Gastroesophageal sphincter (tissue), 4 donors: ENCODE measurements at regions not wholly inside any gene's neighbourhood (a gene's known extent, or its start where the extent isn't known, plus 50 kb on each side); places are given as distances from the start of the nearest gene placed in this dataset.

ENCODE experiments used
- ATAC-seq: fragments of 150-250 bp; one replicate; pipeline ENCODE4 v1.9.1; 2016; ENCODE audit warnings: mild to moderate bottlenecking, moderate library complexity
- H3K27ac ChIP-seq, 4 donors: fragments of 200-600 bp; sonication (generic) in 3 of 4; 1 replicate in 3 of 4; 2 replicates in 1 of 4; pipeline ENCODE4 v1.5.1; 2016 to 2019
- H3K27me3 ChIP-seq: fragments of 200-600 bp; sonication (generic); one replicate; pipeline ENCODE4 v1.5.1; 2019
- H3K36me3 ChIP-seq, 2 donors: fragments of 200-600 bp; sonication (generic); one replicate each; pipeline ENCODE4 v1.5.1; 2019; ENCODE audit warnings: control low read depth in 1 of 2
- H3K4me1 ChIP-seq, 3 donors: fragments of 200-600 bp; sonication (generic); 1 replicate in 2 of 3; 2 replicates in 1 of 3; pipeline ENCODE4 v1.5.1; 2016 to 2019; ENCODE audit warnings: control low read depth in 2 of 3
- H3K4me3 ChIP-seq, 2 donors: fragments of 200-600 bp; sonication (generic); one replicate each; pipeline ENCODE4 v1.5.1; 2019; ENCODE audit warnings: mild to moderate bottlenecking in 1 of 2, moderate library complexity in 1 of 2
- H3K9me3 ChIP-seq, 3 donors: fragments of 200-600 bp; sonication (generic); one replicate each; pipeline ENCODE4 v1.5.1; 2017 to 2019; ENCODE audit warnings: control low read depth in 2 of 3
- CTCF ChIP-seq, 4 experiments: fragments of 200-600 bp in 2 of 4; fragments of 450-650 bp in 2 of 4; sonication (generic) in 1 of 4; IDR thresholded peaks; one replicate each; pipeline ENCODE4 v1.5.1; 2017 to 2019; ENCODE audit warnings: antibody characterized with exemption in 4 of 4, mild to moderate bottlenecking in 2 of 4, moderate library complexity in 2 of 4
- EP300 ChIP-seq: sonication (generic); formaldehyde crosslinking; IDR thresholded peaks from one replicate; pipeline ENCODE4 v1.6.1; 2017; ENCODE audit warnings: antibody characterized with exemption, mild to moderate bottlenecking
- POLR2A ChIP-seq, 2 donors: fragments of 450-650 bp; IDR thresholded peaks; one replicate each; pipeline ENCODE4 v1.6.1; 2017; ENCODE audit warnings: antibody characterized with exemption in 2 of 2, mild to moderate bottlenecking in 2 of 2, moderate library complexity in 1 of 2
- POLR2AphosphoS5 ChIP-seq: sonication (generic); formaldehyde crosslinking; IDR thresholded peaks from one replicate; pipeline ENCODE4 v1.6.1; 2017; ENCODE audit warnings: antibody characterized with exemption
- WGBS, 2 donors: methylation state at CpG; one replicate each; pipeline ENCODE4 v1.1.5; 2018; ENCODE audit warnings: low coverage in 1 of 2; 5-methylcytosine and 5-hydroxymethylcytosine counted together

- no peaks in the 10 kb centered on the region for H3K9me3 ChIP-seq
- H3K4me3 ChIP-seq: no peak overlapping the region
- H3K4me1 ChIP-seq: no peaks in the 10 kb centered on the region
- WGBS, 2 donors: 57 to 58% methylated on average over 5 of the region's 5 CpGs
- TF ChIP-seq POLR2A (IDR thresholded peaks at IDR 0.05) (no peak), CTCF (IDR thresholded peaks at IDR 0.05) (no peak), POLR2AphosphoS5 (no peak), EP300 (no peak)
- H3K27me3 ChIP-seq: no peaks in the 10 kb centered on the region
- no peak for ATAC-seq
- no peak overlapping the region for H3K27ac ChIP-seq
- no peaks in the 10 kb centered on the region for H3K36me3 ChIP-seq
Measured at GRCh38 chr2:234577191-234577590, 80.3 kb upstream of the ARL4C start.

- 73 to 86% methylated on average over 7 to 8 of the region's 9 CpGs for WGBS, 2 donors
- Histone ChIP-seq H3K27me3 (peaks cover 11% of the 10 kb centered on the region), H3K4me3 (no peak overlapping the region), H3K36me3 (no peaks in the 10 kb centered on the region), H3K9me3 (no peaks in the 10 kb centered on the region), H3K27ac (no peak overlapping the region), H3K4me1 (no peaks in the 10 kb centered on the region)
- no peak for ATAC-seq
- TF ChIP-seq POLR2A (IDR thresholded peaks at IDR 0.05): no peak
- no peak for TF ChIP-seq EP300
- no peak for TF ChIP-seq POLR2AphosphoS5
- no peak for TF ChIP-seq CTCF (IDR thresholded peaks at IDR 0.05)
Measured at GRCh38 chr2:234571620-234572407, 74.9 kb upstream of the ARL4C start.

GRCh38 chr2:234570476-234570875 lies 73.6 kb upstream of the ARL4C start:
- no peak overlapping the region for H3K4me3 ChIP-seq
- 66 to 88% methylated on average over 4 to 6 of the region's 7 CpGs for WGBS, 2 donors
- H3K27ac ChIP-seq: no peak overlapping the region
- H3K36me3 ChIP-seq: no peaks in the 10 kb centered on the region
- peaks cover 11% of the 10 kb centered on the region for H3K27me3 ChIP-seq
- H3K9me3 ChIP-seq: no peaks in the 10 kb centered on the region
- ATAC-seq: no peak
- no peaks in the 10 kb centered on the region for H3K4me1 ChIP-seq
- TF ChIP-seq CTCF (IDR thresholded peaks at IDR 0.05) (no peak), POLR2AphosphoS5 (no peak), POLR2A (IDR thresholded peaks at IDR 0.05) (no peak), EP300 (no peak)

- WGBS, 2 donors: 49 to 80% methylated on average over 1 to 2 of the region's 3 CpGs
- no peaks in the 10 kb centered on the region for H3K36me3 ChIP-seq
- ATAC-seq: no peak
- peaks cover 11% of the 10 kb centered on the region for H3K27me3 ChIP-seq
- TF ChIP-seq CTCF (IDR thresholded peaks at IDR 0.05): no peak
- no peak for TF ChIP-seq EP300
- no peak for TF ChIP-seq POLR2A (IDR thresholded peaks at IDR 0.05)
- H3K27ac ChIP-seq: no peak overlapping the region
- H3K9me3 ChIP-seq: no peaks in the 10 kb centered on the region
- H3K4me1 ChIP-seq: no peaks in the 10 kb centered on the region
- H3K4me3 ChIP-seq: no peak overlapping the region
Measured at GRCh38 chr2:234569776-234570430, 73.0 kb upstream of the ARL4C start.

- H3K9me3 ChIP-seq: no peaks in the 10 kb centered on the region
- no peak overlapping the region for H3K4me3 ChIP-seq
- H3K36me3 ChIP-seq: no peaks in the 10 kb centered on the region
- H3K27ac ChIP-seq: no peak overlapping the region
- H3K4me1 ChIP-seq: no peaks in the 10 kb centered on the region
- whole genome bisulfite sequencing, 2 donors: 88 to 90% methylated on average over 2 of the region's 2 CpGs
- ATAC-seq: no peak
- peaks cover 11% of the 10 kb centered on the region for H3K27me3 ChIP-seq
- TF ChIP-seq CTCF (IDR thresholded peaks at IDR 0.05): no peak
- TF ChIP-seq EP300: no peak
- no peak for TF ChIP-seq POLR2AphosphoS5
- TF ChIP-seq POLR2A (IDR thresholded peaks at IDR 0.05): no peak
Measured at GRCh38 chr2:234566622-234567021, 69.7 kb upstream of the ARL4C start.
